GM21576 (cell line): ENCODE measurements at regions not wholly inside any gene's neighbourhood (a gene's known extent, or its start where the extent isn't known, plus 50 kb on each side); places are given as distances from the start of the nearest gene placed in this dataset.
"Not testable (repeated sequence)": the region's sequence is repeated elsewhere in the genome, so short reads cannot be mapped to it uniquely, and the experiment has no call there.

Experiments
- ATAC-seq: cut with Tn5 transposase; IDR thresholded peaks from one replicate; pipeline ENCODE4 v1.9.1; 2021; ENCODE audit warnings: mild to moderate bottlenecking, moderate library complexity; ENCODE audit not compliant: unreplicated experiment

- ATAC-seq: no peak
Observed at GRCh38 chr13:33410619-33411018, 125.1 kb upstream of the STARD13 start.

GRCh38 chr13:33411312-33411711, 125.8 kb upstream of the STARD13 start:
- no peak for ATAC-seq

GRCh38 chr13:33415822-33416221, 130.3 kb upstream of the STARD13 start:
- no peak for ATAC-seq

DNA sequence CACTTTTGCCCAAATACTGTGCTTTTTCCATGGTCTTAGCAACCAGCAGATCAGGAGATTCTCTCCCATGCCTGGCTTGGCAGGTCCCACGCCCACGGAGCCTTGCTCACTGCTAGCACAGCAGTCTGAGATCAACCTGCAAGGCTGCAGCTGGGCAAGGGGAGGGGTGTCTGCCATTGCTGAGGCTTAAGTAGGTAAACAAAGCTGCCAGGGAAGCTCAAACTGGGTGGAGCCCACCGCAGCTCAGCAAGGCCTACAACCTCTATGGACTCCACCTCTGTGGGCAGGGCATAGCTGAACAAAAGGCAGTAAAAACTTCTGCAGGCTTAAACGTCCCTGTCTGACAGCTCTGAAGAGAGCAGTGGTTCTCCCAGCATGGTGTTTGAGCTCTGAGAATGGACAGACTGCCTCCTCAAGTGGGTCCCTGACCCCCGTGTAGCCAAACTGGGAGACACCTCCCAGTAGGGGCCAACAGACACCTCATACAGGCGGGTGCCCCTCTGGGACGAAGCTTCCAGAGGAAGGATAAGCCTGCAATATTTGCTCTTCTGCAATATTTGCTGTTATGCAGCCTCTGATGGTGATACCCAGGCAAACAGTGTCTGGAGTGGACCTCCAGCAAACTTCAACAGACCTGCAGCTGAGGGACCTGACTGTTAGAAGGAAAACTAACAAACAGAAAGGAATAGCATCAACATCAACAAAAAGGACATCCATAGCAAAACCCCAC, 132.8 kb upstream of the STARD13 start:
- not testable (repeated sequence) for ATAC-seq

DNA sequence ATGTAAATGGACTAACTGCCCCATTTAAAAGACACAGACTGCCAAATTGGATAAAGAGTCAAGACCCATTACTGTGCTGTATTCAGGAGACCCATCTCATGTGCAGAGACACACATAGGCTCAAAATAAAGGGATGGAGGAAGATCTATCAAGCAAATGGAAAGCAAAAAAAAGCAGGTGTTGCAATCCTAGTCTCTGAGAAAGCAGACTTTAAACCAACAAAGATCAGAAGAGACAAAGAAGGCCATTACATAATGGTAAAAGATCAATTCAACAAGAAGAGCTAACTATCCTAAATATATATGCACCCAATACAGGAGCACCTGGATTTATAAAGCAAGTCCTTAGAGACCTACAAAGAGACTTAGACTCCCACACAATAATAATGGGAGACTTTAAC, 134.6 kb upstream of the STARD13 start:
- ATAC-seq: not testable (repeated sequence)

DNA sequence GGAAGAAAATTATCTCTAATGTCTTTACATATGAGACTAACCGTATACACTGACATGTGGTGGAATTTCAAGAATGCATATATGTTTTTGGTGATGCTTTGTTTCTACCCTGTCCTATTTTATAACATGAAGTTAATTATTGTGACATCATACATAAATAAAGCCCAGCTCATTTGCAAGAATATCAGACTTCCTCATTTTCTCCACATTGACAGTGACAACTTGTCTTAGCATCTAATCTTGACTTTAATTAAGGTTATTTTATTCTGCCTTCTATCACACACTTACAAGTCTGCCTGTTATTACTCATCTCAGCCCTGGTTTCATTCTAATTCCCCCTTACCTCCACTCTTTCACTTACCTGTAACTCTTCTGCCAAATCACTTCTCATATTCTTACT, 140.6 kb upstream of the STARD13 start:
- no peak for ATAC-seq

DNA sequence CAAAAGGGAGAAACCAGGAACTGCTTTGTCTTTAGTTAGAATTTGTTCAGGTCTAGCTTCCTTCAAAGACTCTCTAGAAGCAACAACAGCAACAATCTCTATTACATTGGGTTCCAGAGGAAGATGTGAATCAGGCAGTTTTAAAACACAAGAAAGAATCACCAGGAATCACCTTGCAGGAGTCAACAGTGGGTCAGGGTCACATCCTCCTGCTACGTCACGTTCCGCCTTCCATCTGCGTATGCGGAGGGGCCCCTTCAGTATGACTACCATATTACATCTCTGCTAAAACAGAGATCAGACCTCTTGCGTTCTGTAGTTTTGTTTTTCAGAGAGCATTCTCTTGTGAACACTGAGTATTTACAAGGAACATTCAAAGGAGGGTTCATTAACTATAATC, 147.8 kb upstream of the STARD13 start:
- no peak for ATAC-seq

DNA sequence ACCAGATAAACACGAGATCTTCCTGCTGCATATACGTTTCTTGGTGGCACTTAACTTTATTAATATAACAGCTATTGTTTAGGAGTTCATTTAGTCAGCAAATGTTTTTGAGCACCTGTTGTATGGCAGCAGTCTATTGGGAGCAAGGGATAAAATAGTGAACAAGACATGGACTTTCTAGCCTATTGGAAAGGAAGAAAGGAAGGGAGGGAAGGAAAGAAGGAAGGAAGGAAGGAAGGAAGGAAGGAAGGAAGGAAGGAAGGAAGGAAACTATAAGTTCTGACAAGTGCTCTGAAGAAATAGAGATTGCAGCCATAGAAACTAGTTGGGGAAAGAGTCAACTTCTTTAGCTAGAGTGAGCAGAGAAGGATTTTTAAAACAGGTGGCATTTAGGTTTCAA, 149.1 kb upstream of the STARD13 start:
- no peak for ATAC-seq

DNA sequence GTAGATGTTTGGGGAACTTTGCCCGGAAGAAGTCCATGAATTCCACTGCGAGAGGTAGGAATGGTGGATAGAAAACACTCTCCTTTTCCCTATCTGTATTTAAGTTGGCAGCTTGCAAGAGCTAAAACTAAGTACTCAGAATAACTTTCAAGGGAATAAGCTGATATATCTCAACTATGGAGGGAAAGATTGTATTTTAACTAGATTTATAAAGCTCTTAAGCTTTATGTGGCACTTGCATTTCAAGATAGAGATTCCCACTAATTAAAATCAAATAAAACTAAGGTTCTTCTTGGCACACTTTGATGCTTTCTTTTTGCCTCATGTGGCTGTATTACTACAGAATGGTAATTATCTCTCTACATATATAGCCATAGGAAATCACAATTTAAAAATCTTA, 149.7 kb upstream of the STARD13 start:
- ATAC-seq: no peak

GRCh38 chr13:33438918-33439317, 153.4 kb upstream of the STARD13 start:
- no peak for ATAC-seq

- no peak for ATAC-seq
Observed at GRCh38 chr13:33441015-33441414, 155.5 kb upstream of the STARD13 start.

- no peak for ATAC-seq
Observed at GRCh38 chr13:33445024-33445423, 159.5 kb upstream of the STARD13 start.

- no peak for ATAC-seq
Observed at GRCh38 chr13:33445476-33445875, 159.9 kb upstream of the STARD13 start.

- no peak for ATAC-seq
Observed at GRCh38 chr13:33446821-33447725, 161.5 kb upstream of the STARD13 start.

DNA sequence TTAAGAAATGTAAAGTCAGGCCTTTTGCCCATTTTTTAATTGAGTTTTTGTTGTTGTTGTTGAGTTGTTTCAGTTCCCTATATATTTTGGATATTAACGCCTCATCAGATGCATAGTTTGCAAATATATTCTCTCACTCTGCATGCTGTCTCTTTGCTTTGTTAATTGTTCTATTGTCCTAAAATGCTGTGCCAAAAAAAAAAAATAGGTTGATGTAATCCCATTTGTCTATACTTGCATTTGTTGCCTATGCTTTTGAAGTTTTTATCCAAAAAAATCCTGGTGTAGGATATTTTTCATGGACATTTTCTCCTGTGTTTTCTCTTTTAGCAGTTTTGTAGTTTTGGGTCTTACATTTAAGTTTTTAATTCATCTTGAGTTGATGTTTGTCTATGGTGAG, 163.3 kb upstream of the STARD13 start:
- no peak for ATAC-seq

DNA sequence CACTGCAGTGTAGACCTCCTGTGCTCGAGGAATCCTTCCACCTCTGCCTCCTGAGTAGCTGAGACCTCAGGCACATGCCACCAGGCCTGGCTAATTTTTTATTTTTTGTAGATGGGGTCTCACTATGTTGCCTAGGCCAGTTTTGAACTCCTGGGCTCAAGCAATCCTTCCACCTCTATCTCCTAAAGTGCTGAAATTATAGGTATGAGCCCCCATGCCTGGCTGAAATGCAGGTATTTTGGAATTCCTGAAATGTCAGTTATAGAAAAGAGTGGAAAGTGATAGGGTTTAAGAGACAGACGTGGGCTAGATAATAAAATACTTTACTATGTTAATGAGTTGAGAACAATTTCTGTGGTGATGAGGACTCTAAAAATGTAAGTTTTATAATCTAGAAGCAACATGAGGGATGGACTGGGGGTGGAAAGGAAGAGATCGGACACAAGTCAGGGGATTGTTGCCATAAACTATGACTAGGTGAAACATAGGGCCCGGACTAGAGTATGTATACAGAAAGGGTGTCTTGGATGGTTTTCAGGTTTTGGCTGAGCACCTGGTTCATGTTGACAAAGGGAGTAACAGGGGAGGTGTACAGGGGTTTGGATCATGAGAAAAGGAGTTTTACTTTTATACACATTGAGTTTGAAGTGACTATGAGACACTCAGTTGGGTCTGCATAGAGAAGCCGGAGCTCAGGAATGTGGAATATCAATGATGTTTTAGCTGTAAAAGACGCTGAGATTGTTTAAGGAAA, 165.6 kb upstream of the STARD13 start:
- ATAC-seq: no peak

- ATAC-seq: no peak
Observed at GRCh38 chr13:33452873-33453517, 167.4 kb upstream of the STARD13 start.

DNA sequence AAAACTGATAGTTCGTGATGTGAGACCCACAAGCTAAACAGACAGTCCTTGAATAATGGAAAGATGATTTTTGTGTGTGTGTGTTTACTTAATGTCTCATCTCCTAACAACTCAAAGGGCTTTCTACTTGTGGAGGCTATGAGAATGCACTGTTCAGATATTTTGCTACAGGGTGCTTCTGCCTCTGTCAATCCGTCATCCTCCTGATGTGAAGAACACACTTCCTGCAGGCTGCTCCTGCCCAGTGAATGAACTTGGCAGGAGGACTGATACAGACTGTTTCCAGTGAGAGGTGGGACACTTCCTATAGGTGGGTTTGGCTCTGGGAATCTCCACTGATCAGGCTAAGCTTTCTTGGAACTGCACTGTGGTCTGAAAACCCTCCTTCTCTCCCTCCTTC, 168.4 kb upstream of the STARD13 start:
- no peak for ATAC-seq

DNA sequence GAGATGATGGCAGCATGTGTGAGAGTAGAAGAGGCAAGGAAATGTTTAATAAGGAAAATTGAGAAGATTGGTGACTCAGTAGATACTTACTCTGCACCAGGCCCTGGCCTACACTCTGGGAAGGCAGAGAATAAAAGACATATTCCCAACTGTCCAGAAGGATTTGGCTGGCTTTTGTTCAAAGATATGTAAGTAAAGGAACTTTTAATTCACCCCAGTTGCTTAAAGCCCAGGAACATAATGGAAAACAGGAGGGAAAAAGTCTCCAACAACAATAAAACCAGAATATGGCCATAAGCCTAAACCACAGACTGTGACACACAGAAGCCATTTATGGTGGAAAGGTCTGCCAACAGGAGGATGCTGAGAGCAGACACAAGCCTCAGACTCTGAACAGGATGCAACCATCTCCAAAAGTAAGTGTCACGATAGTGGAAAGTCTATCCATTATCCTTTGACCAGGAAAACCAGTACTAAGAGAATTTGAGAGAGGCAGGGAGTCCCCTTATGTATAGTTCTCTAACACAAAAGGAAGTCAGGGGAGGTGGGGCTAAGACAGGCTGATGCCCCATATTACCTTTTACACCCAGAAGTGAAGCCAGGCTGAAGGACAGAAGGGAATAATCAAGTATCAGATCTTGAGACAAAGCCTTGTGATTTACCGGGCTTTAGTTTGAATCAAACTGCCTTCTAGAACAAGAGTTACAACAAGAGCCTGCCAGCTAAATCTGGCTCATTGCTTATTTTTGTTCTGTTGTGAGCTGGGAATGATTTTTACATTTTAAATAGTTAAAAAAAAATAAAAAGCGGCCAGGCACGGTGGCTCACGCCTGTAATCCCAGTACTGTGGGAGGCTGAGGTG, 169.5 kb upstream of the STARD13 start:
- no peak for ATAC-seq

GRCh38 chr13:33459702-33460101, 174.1 kb upstream of the STARD13 start:
- ATAC-seq: no peak
